ENCODE measurements at regions not wholly inside any gene's neighbourhood (a gene's known extent, or its start where the extent isn't known, plus 50 kb on each side); places are given as distances from the start of the nearest gene placed in this dataset.

DNA sequence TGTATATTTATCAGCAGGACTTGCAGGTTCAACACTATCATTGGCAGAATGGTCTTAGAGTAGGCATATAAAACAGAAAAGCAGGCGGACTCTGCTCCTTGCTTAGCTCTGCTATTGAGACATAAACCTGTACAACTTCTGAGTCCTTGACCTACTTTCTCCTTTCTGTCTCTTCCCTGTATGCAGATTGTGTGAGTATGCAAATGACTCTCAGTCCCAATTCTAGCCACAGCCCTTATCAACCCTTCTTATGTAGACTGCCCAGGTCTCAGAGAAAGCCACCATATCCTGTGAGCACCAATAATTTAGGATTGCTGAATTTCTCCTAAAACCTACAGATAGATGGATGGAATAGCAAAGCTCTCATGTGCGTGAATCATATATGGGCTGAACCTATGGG, 367.6 kb upstream of the DDI1 start:
- no peak for DNase-seq

DNA sequence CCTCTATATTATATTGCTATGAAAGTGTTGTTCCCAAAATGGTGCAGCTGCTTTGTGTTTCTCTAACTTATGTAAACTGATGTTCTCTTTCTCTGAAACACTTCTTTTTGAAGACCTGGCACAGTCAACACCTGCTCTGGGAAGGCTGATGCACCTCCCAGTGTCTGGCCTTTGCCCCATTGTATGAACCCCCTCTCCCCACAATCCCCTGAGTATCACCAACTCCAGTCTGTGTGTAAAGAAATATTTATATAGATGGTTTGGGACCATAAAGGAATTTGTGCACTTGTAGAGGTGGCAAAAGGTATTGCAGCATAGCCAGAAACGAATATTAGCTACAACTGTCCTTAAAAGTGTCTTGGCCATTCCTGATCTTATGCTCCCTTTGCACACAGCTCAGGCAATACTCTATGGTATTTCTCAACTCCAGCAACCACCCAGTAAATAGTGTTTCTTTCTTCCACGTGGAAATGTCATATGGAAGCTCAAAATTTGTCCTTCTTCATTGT, 365.2 kb upstream of the DDI1 start:
- no peak for DNase-seq

DNA sequence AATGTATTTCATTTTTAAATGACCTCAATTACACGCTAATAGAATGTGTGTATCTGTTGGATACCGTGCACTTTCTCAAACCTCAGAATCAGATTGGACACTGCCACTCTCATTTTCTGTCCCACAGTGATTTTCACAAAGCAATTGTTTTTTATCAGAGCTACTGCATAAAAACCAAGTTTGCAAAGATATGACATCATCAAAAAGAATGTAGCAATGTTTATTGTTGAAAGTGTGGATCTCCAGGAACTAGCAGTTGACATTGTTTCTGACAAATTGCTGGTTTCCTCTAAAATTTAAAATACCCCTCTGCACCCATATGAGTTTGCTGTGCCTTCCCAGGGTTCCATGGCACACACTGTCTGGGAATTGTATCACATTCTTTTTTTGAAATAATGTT, 362.7 kb upstream of the DDI1 start:
- no peak for DNase-seq

DNA sequence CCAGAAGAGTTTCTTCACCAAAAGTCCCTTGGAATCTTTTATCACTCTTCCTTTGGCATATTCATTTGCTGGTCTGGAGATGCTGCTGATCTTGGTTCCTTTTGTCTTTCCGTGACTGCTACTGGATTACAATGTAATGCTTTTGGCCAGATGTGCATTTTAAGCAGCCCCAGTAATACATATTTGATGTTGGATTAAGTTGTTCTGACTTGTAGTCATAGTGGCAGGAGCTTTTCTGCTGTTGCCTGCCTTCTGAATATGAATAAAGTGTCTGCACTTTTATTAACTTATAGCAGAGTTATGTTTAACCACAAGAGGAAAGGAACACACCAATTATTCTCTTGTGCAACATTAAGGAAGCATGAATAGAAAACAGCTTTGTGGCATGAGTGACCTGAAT, 360.0 kb upstream of the DDI1 start:
- DNase-seq = no peak

DNA sequence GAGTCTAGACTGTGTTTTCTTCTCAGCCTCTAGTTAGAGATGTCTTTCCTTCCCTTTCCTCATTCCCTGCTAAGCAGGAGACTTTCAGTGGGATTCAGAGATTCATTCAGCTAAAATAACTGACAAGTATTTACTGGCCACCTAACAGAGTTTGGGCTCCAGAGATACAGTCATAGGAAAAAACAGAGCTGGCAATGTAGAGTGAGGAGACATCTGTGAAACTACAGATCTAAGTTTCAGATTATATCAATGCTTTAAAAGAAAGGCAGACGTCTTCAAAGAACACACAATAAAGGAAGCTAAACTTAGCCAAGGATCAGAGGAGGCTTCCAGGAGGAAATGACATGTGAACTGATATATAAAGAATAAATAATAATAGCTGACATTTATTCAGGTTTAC, 355.6 kb upstream of the DDI1 start:
- no peak for DNase-seq

DNA sequence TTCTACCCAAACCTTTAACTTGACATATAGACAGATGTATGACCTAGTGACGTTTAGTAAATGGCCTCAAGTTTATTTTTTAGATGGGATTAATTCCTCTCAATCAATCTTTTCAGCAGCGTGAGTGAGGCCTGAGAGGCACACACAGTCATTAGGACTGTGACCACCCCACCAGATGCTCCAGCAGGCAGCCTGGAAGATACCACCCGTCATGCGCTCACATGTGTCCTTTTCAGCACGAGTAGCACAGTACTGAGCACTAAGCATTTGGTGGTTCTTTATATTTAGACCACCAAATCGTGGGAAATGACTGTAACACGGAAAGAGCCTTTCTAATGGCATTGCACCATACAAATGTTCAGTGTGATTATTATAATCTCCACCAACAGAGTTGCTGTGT, 354.6 kb upstream of the DDI1 start:
- no peak for DNase-seq

DNA sequence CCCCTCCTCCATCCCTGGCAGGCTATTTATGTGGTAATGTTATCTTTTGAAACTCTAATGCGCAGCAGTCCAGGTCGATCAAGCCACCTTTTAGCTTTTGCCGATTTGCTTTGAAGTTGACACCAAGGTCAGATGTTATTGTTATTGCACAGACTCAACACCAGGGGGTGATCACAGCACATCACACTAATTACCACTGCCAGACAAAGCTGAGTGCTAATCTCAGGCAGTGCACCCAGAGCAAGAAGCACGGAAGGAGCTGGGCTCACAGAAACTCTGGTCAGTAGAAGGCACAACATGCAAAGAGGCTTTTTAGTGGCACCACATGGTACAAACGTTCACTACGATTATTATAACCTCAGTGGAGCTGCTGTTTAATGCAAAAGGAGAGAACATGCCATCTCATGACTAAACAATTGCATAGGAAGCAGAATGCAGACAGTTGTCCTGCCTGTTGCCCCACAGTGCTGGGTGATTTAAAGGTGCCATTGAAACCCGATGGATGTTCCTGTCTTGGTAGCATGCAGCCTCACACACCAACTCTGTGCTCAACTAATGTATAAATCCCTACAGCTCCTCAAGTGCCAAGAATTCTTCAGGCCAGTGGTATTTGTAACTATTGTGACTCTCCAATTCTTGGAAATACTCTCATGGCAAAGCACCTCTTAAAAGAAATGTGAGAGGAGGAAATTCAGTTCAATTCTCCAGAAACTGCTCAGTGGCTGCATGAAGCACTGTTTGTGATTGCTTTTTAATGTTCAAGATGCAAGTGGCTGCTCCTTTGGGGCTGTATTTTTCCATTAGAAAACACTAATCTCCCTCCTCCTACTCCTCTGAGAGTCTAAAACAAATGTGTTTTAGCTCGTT, 353.9 kb upstream of the DDI1 start:
- DNase-seq = peak; percentile 25

DNA sequence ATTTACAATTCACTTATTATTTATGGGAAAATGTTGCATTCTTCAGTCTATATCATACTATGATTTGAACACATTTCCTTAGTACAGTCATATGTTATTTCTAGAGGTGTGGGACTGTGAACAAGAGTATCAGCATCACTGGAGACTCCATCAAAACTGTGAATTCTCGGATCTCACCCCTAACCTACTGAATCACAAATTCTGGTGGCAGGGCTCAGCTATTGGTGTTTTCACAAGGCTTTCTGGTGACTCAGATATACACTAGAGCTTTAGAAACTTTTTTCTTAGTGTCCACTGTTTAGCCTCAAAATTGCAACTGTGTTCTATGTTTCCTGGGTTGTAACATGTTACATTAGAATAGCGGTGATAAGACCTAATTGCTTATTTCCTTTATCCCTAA, 352.9 kb upstream of the DDI1 start:
- DNase-seq = no peak

DNA sequence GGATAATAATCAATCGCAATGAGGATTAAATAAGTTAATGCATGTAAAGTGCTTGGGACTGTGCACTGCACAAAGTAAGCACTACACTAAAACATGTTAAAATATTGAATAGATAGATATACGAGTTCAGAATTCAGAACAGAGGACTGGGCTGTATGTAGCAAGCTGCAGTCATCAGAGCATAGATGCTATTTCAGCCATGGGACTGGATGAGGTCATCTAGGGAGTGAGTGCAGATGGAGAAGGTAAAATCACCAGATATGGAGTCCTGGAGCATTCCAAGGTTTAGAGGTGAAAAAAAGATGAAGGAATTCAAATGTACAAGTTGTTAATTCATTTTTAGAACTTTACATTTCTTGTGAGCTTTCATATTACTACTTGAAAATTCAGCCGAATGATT, 347.5 kb upstream of the DDI1 start:
- DNase-seq = no peak

DNA sequence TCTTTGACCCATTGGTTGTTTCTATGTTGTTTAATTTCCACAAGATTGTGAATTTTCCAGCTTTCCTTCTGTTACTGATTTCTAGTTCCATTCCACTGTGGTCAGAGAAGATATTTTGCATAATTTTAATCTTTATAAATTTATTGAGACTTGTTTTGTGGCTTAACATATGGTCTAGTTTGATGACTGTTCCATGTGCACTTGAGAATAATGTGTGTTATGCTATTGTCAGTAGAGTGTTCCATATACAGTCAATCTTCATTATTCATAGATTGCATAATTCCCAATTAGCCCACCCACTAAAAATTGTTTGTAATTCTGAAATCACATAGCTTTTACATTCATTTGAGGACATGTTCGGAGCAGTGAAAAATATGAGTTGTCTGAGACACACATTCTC, 346.1 kb upstream of the DDI1 start:
- no peak for DNase-seq

DNA sequence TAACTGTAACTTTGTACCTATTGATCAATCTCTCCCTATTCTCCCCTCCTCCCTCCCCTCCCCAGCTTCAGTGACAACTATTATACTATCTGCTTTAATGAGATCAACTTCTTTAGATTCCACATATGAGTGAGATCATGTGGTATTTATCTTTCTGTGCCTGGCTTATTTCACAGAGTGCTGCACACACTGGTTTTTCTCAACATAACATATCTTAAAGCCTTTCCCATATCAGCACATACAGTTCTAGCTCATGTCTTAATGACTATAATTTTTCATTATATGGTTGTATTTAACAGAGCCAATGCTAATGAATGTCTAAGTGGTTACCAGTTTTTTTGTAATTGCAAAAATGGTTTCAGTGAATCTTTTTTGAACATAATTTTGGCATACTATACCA, 340.3 kb upstream of the DDI1 start:
- DNase-seq = no peak

DNA sequence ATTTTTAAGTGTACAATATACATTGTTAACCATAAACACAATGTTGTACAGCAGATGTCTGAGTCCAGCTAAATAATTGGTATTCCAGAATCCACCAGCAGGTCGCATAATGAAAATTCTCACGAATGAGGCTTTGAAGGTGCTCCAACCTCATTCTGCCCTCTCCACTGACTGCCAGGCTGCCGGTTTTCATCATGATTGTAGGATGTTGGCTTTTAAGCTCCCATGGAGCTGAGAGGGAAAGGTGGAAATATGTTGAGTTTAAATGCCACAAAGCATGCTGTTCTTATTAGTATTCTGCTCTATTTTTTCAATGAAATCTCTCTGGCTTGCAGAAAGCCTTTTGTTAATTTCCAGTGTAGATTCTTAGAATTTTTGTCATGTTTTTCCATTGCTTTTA, 337.2 kb upstream of the DDI1 start:
- DNase-seq = no peak

DNA sequence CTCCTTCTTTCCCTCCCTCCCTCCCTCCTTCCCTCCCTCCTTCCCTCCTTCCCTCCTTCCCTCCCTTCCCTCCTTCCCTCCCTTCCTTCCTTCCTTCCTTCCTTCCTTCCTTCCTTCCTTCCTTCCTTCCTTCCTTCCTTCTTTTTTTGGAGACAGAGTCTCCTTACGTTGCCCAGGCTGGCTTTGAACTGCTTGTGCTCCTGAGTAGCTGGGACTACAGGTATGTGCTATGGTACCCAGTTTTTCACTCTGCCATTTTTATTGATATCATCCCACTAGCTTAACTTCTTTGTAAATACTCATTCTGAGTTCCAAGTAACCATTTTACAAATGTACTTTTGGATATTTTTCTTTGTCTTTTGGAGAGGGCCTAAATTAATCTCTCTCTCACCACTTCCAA, 336.8 kb upstream of the DDI1 start:
- no peak for DNase-seq

DNA sequence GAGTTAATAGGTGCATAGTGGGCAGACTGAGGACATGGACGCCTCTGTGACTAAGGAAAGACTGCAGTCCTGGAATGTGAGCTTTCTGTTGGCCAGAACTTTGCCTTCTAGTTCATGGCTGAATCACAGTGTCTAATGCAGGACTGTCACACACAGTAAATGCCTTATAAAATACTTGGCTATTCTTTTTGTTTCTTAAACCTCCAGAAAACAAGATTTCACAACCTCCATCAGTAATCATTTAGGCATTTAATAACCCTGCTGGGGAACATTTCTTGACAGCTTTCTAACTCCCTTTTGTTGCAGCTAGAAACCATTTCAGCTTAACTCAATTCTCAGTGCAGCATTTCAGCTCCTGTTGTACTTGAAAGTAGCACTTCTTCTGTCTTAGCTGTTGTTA, 335.8 kb upstream of the DDI1 start:
- no peak for DNase-seq

DNA sequence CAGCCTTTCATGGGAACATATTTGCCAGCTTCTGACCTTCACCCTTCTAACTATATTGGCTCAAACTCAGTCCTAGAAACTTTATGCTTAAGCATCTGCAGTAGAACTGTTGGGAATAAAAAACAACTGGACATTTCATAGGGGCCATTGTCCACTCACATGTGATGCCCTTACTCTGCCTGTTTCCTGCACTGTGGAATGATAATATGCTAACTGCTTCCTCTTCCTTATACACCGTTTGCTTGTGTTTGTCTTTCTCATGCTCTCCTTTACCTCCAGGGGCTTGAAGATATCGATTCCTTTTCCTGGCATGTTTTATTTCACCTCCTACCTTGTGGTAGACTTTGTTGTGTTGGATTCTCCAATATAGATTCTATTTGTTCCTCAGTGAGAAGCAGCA, 333.0 kb upstream of the DDI1 start:
- no peak for DNase-seq

DNA sequence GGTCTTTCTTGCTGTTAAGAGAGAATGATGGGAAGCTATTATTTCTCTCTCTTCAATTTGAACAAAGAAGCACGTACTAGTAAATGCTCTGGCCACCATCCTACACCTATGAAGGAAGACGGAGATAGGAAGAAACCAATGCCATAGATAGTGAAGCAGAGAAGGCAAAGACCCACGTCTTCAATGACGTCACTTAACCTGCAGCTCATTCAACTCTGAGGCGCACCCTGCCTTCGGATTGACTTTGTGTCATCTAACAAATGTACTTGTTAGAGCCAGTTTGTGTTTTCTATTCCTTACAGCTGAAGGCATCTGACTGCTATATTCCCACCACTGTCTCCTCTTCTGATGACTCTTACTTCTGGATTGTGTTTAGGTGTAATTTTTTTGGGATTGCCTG, 332.5 kb upstream of the DDI1 start:
- DNase-seq = no peak

DNA sequence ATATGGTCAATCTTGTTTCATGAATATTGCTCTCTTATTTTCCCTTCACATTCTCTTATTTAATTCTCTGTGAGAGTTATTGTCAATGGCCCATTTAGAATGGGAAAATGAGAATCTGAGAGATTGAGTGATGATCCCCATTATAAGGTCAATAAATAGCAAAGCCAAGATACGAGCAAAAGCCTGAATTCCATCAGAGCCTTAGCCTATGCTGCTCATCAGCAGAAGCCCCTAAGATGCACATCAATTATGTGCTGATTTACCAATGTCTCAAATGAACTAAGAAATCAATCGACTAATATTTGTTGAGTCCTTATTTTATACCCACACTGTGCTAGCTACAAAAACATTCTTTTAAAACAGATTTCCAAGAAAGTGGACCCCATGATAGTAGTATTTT, 330.8 kb upstream of the DDI1 start:
- no peak for DNase-seq

DNA sequence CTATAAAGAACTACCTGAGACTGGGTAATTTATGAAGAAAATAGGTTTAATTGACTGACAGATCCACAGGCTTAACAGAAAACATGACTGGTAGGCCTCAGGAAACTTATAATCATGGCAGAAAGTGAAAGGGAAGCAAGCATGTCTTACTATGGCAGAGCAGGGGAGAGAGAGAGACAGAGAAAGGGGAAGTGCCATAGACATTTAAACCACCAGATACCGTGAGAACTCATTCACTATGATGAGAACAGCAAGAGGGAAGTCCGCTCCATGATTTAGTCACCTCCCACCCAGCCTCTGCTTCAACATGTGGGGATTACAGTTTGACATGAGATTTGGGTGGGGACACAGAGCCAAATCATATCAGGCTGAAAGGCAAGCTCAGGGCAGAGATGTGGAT, 327.1 kb upstream of the DDI1 start:
- no peak for DNase-seq

DNA sequence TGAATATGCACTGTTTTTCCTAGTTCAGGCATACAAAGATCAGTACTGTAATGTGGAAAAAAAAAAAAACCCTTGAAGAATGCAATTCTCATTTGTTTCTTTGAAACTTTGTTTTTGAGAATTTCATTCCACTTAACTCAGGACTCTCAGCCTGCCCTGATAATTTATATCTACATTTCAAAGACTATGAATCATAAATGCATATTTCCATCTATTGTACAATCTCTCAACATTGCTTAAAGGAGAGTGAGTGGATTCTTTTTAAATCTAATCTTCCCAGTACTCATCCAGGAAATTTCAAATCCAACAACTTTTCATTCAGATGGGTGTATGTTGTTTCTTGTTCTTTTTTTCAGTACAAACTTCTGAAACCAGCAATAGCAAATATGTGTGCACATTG, 322.2 kb upstream of the DDI1 start:
- DNase-seq = no peak

DNA sequence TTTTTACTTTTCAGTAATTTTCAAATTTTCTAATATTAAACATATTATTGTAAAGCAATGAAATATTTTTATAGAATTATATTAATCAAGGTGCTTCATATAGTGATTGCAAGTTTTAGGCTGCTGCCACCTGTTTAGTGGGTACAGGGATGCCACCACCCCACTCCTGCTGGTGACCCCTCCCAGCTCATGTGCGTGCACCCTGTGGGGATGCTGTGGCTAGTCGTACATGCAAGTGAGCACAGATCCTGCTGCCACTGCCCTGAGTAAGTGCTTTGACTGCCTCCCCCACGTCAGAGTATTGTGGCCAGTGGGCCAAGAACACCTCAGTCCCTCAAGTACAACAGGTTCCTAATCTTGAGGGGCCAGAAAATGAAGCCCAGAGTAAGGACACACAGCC, 320.1 kb upstream of the DDI1 start:
- no peak for DNase-seq

DNA sequence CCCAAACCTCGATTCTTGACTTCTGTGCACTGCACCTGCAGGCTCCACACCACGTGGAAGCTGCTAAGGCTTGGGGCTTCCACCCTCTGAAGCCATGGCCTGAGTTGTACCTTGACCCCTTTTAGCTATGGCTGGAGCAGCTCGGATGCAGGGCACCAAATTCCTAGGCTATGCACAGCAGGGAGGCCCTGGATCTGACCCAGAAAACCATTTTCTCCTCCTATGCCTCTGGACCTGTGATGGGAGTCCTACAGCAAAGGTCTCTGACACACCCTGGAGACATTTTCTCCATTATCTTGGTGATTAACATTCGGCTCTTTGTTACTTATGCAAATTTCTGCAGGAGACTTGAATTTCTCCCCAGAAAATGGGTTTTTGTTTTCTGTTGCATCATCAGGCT, 309.2 kb upstream of the DDI1 start:
- no peak for DNase-seq

DNA sequence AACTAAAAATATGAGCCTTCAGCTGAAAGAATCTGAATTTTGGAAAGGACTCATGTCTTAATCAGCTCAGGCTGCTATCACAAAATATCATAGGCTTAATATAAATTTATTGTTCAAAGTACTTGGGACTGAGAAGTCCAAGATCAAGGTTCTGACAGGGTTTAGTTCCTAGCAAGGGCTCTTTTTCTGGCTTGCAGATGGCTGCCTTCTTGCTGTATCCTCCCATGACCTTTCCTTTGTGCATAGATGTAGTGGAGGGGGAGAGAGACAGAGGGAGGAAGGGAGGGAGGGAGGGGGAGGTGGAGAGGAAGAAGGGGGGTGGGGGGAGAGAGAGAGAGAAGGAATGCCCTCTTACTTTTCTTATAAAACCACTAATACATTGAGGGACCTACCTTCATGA, 306.8 kb upstream of the DDI1 start:
- DNase-seq = no peak

DNA sequence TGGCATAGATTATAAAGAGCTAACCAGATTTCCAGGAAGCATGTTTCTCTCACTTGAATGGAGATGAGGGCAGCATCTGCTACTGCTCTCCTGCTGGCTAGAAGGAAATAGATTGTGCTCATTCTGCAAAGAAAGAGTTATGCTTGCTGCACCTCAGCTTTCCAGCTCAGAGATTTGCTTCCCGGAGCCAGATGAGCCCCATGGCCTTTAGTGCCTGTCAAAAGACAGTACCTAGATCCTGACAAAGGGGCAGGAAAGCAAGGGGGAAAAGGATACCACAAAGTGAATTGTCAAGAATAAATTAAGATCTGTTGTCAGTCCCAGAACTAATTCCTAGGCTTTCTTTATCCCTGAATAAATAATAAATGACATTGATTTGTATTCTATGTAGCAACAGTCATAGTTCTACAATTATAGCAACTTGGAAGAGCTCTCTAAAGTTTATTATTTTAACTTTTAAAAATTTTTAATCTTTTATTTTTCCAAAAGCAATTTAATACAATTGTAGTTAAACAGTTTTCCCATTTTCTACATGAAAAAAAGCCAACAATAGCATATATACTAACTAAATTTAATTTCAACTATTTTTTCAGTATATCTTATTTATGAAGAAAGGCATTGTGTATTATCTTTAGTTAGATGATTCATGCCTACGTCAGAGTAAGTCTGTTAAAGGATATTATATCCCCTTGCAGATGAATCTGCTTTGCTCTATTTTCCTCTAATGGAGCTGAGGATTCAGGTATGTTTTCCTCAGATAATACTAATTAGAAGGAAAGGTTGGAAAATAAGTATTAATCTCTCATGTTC, 306.1 kb upstream of the DDI1 start:
- no peak for DNase-seq

DNA sequence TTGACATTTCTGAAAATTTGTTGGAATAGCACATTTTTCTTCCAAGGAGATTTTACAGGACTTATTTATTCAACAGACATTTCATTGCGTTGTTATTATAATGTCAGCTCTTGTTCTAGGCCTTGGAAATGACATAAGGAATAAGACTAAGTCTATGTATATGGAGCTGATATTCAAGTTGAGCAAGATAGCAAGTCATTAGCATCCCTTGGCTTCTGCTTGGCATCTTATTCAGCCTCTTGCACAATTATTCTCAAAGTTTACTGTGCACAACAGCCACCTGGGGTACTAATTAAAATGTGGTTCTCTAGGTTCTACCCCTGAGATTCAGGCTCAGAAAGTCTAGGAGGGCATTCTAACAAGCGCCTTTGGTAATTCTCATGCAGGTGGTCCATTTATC, 304.8 kb upstream of the DDI1 start:
- no peak for DNase-seq
